Stimulated activated naive B cell treated with anti-CD40 and anti-IgM and Interleukin-4, amounts not matched to agents 10 μg/mL and 1 μg/mL and 100 μg/mL, for 72 hours (primary cell): ENCODE measurements at regions not wholly inside any gene's neighbourhood (a gene's known extent, or its start where the extent isn't known, plus 50 kb on each side); places are given as distances from the start of the nearest gene placed in this dataset.

Experiments
- ATAC-seq, 2 donors: fragments of 150-1000 bp; cut with Tn5 transposase; replicated peaks; 2 replicates each; pipeline ENCODE4 v1.10.0; 2021; ENCODE audit warnings: moderate library complexity in 1 of 2
- DNase-seq: peaks from one replicate; pipeline ENCODE4 v3.0.0; 2021
- H3K27ac Mint-ChIP-seq: one replicate; pipeline ENCODE4 v1.8.0; 2022; ENCODE audit warnings: mild to moderate bottlenecking, mixed read lengths
- H3K27me3 Mint-ChIP-seq, 2 donors: one replicate each; pipeline ENCODE4 v1.8.0; 2022; ENCODE audit warnings: mixed read lengths in 2 of 2
- H3K36me3 Mint-ChIP-seq, 2 donors: one replicate each; pipeline ENCODE4 v1.8.0; 2022; ENCODE audit warnings: mixed read lengths in 2 of 2, mild to moderate bottlenecking in 1 of 2
- H3K4me1 Mint-ChIP-seq, 2 donors: one replicate each; pipeline ENCODE4 v1.8.0; 2022; ENCODE audit warnings: mixed read lengths in 2 of 2, mild to moderate bottlenecking in 1 of 2
- H3K4me3 Mint-ChIP-seq, 2 donors: one replicate each; pipeline ENCODE4 v1.8.0; 2022; ENCODE audit warnings: mild to moderate bottlenecking in 2 of 2, mixed read lengths in 2 of 2, moderate library complexity in 1 of 2
- H3K9me3 Mint-ChIP-seq, 2 donors: one replicate each; pipeline ENCODE4 v1.8.0; 2022; ENCODE audit warnings: mixed read lengths in 2 of 2, mild to moderate bottlenecking in 1 of 2

DNA sequence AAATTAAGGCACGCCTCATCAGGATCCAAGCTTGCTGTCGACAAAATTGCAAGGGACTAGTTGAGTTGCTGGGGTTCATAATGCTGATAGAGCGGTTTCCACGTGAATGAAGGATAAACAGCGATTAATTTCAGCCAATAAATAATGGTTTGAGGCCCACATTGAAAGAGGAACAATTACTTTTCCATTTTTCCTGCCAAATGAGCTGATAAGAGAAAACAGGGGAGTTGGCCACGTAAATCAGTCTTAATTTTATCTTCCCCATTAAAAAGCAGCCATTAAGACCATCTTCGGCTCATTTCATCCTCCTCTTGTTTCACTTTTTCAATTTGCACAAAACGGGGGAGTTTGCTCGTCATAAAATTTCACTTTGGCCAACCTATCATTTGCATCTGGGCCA is 235.5 kb upstream of the RRP15 start:
- DNase-seq = no peak

DNA sequence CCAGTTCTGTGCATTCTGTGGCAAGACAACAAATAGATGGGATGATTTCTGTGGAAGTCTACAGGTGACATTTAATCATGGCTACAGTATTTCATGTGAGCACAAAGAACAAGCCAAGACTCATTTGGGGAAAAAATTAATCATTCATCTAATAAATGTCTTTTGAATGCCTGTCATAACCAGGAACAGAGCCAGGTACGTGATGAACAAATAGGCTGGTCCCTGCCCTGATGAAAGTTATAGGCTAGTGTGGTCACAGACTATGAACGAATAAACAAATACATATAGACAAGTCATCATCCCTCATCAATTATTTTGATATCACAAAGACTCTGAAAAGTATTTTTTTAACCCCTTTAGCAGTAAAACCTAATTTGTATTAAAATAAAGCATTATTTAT is 226.4 kb upstream of the RRP15 start:
- DNase-seq (no peak), ATAC-seq (no peak)
- no peaks in the 10 kb centered on the region for H3K4me1 Mint-ChIP-seq
- H3K9me3 Mint-ChIP-seq = no peaks in the 10 kb centered on the region
- no peak overlapping the region for H3K27ac Mint-ChIP-seq
- H3K27me3 Mint-ChIP-seq = no peaks in the 10 kb centered on the region
- H3K4me3 Mint-ChIP-seq = no peak overlapping the region
- H3K36me3 Mint-ChIP-seq = no peaks in the 10 kb centered on the region

More for the DNA sequence above, 235.5 kb upstream of the RRP15 start:
- Mint-ChIP-seq H3K27me3 (no peaks in the 10 kb centered on the region), H3K9me3 (peaks cover 0 to 2% of the 10 kb centered on the region in 2 donors), H3K4me3 (no peak overlapping the region), H3K4me1 (no peaks in the 10 kb centered on the region), H3K36me3 (no peaks in the 10 kb centered on the region), H3K27ac (no peak overlapping the region)
- ATAC-seq = no peak

DNA sequence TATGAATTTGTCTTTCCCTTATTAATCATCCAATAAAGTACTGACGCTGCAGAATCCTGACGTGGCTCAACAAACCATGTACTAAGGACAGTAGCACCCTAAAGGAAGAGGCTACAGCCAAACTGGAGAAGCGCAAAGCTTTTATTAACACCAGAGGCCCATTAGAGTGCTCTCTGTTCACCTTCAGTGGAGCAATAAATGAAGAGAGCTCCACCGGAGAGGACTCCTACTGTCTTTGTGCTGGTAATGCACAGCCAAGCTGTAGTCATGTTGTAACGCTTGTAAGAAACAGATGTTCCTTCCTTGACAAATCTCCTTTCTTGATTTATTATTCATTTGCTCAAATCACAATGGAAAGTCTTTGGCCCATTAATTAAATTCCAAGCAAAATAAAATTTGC is 220.7 kb upstream of the RRP15 start:
- ATAC-seq = no peak
- DNase-seq = no peak
- no peak overlapping the region for H3K4me3 Mint-ChIP-seq
- no peaks in the 10 kb centered on the region for H3K4me1 Mint-ChIP-seq
- no peaks in the 10 kb centered on the region for H3K36me3 Mint-ChIP-seq
- H3K27me3 Mint-ChIP-seq = no peaks in the 10 kb centered on the region
- no peaks in the 10 kb centered on the region for H3K9me3 Mint-ChIP-seq
- no peak overlapping the region for H3K27ac Mint-ChIP-seq

DNA sequence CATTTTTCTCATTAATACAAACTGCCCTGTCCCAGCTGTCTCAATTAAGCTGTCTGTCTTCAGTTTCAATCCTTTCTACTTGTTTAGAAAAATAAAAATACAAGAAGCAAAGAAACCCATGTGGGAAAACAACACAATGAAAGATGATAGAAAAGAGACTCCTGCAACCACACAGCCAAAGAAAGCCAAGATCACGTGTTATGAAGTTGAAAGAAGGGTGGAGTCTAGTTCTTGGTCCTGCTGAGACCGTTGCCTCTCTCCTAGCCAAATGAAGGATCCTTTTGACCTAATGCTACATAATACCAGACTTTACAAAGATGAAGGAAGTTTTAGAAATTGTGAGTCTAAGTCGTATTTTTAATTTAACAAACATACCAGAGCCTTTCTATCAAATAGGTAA is 218.8 kb upstream of the RRP15 start:
- H3K27me3 Mint-ChIP-seq = no peaks in the 10 kb centered on the region
- DNase-seq = no peak
- H3K4me3 Mint-ChIP-seq = no peak overlapping the region
- no peaks in the 10 kb centered on the region for H3K36me3 Mint-ChIP-seq
- H3K9me3 Mint-ChIP-seq = no peaks in the 10 kb centered on the region
- no peak for ATAC-seq
- H3K27ac Mint-ChIP-seq = no peak overlapping the region
- H3K4me1 Mint-ChIP-seq = no peaks in the 10 kb centered on the region

DNA sequence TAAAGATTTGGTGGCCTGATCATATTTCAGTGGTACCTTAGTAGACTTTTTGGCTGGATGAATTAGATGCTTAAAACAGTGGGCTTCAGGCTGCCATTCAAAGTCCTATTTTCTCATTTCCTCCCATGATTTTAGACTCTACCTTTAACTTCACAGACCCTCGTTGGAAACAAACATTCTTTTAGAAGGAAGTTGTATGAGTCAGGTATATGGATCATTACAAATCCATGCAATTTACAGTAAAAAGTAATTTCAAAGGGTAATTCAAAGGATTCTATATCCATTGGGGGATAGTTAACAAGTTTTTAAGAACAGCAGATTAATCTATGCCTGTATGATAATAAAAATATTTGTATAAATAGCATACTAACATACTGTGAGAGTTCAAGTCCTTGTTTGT is 216.9 kb upstream of the RRP15 start:
- Mint-ChIP-seq H3K36me3 (no peaks in the 10 kb centered on the region), H3K27me3 (no peaks in the 10 kb centered on the region), H3K4me1 (no peaks in the 10 kb centered on the region), H3K4me3 (no peak overlapping the region), H3K9me3 (no peaks in the 10 kb centered on the region), H3K27ac (no peak overlapping the region)
- ATAC-seq (no peak), DNase-seq (no peak)

DNA sequence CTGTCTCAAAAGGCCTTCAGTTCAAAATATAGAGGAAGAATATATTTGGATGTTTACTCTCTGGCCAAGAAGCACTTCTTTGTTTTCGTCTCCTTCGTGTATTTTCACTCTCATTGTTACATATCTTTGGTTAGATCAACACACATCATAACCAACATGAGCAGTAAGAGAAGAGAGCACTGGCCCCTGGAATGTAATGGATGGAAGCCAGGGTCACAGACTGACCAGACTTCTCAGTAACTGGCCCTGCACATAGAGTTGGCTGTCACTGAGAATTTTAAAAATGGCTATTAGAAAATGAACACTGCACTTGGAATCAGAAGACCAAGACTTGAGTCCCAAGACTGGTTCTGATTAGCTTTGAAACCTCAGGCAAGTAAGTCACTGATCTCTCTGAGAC is 215.9 kb upstream of the RRP15 start:
- Mint-ChIP-seq H3K4me1 (no peaks in the 10 kb centered on the region), H3K27me3 (no peaks in the 10 kb centered on the region), H3K27ac (no peak overlapping the region), H3K9me3 (peaks cover 0 to 1% of the 10 kb centered on the region in 2 donors), H3K36me3 (no peaks in the 10 kb centered on the region), H3K4me3 (no peak overlapping the region)
- DNase-seq (no peak), ATAC-seq (no peak)

DNA sequence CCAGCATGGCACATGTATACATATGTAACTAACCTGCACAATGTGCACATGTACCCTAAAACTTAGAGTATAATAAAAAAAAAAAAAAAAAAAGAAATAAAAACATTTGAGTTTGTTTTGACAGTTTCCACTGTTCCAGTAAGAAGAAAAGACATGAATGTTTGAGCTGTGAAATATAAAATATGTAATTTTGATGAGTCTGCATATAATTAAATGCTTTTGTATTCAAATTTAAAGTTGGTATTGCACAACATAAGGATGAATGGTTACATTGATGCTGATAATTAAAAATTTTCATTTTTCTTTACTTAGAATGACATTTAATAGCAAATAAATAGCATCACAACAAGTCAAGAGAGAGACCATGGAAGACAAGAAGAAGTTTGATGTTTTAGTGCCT is 212.0 kb upstream of the RRP15 start:
- ATAC-seq (no peak), DNase-seq (no peak)
- Mint-ChIP-seq H3K27me3 (no peaks in the 10 kb centered on the region), H3K4me3 (no peak overlapping the region), H3K4me1 (no peaks in the 10 kb centered on the region), H3K27ac (no peak overlapping the region), H3K36me3 (no peaks in the 10 kb centered on the region), H3K9me3 (peaks cover 6% of the 10 kb centered on the region in 2 donors)

DNA sequence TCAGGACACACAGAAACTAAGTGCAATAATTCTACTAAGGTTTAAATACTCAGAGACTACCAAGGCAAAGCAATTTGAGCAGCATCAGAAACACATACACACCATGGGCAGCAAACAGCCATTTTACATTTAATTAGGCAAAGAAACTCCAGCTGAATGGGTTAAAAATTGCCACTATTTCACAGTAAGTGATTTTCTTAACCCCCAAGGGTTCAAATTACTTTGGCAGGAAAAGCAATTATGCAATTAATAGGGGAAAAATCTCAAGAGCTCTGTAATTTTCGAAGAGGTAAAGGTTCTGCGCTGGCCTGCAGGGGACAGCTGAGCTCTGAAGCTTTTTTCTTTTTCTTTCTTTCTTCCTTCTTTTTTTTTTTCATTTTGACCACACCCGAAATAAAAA is 206.2 kb upstream of the RRP15 start:
- Mint-ChIP-seq H3K27me3 (no peaks in the 10 kb centered on the region), H3K4me3 (no peak overlapping the region), H3K9me3 (peaks cover 6 to 9% of the 10 kb centered on the region in 2 donors), H3K36me3 (no peaks in the 10 kb centered on the region), H3K4me1 (no peaks in the 10 kb centered on the region), H3K27ac (no peak overlapping the region)
- ATAC-seq (no peak), DNase-seq (no peak)

DNA sequence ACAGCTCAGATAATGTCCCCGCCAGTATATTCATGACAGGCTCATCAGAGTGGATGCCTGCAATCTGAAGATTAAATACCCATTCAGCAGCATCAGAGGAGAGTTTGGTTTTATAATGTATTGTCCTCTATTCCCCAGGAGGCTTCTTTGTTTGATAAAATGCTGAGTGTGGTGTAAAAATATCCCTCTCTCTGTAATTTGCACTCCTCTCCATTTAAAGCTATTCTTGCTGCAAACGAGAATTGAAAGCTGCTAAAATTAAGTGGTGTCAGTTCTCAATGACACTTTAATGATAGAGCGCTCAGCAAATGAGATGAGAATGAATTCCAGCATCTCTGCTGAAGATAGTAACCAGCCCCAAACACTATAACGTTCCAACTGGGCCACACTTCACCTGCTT is 205.7 kb upstream of the RRP15 start:
- H3K27me3 Mint-ChIP-seq = no peaks in the 10 kb centered on the region
- H3K27ac Mint-ChIP-seq = no peak overlapping the region
- ATAC-seq (no peak), DNase-seq (no peak)
- peaks cover 6 to 7% of the 10 kb centered on the region in 2 donors for H3K9me3 Mint-ChIP-seq
- no peaks in the 10 kb centered on the region for H3K4me1 Mint-ChIP-seq
- H3K36me3 Mint-ChIP-seq = no peaks in the 10 kb centered on the region
- no peak overlapping the region for H3K4me3 Mint-ChIP-seq

DNA sequence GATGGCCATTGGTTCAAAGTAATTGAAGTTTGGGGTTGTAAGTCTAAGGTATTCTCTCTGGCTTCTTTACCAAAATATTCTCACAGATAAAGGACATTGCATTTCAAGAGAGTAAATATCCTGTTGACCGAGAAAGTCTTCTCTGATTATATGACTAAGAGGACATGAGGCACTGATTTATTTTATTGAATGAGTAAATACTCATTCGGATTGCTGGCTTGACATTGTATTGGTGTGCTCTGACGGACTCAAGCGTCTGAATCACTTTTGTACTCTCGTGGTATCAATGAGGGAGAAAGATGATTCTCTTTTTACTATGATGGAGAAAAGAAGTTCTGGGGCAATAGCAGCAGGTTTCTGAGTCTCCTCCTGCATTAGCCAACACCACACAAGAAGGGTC is 205.3 kb upstream of the RRP15 start:
- H3K27me3 Mint-ChIP-seq = no peaks in the 10 kb centered on the region
- H3K9me3 Mint-ChIP-seq = peaks cover 6 to 7% of the 10 kb centered on the region in 2 donors
- no peak for DNase-seq
- no peak overlapping the region for H3K4me3 Mint-ChIP-seq
- no peaks in the 10 kb centered on the region for H3K36me3 Mint-ChIP-seq
- H3K27ac Mint-ChIP-seq = no peak overlapping the region
- no peak for ATAC-seq
- H3K4me1 Mint-ChIP-seq = no peaks in the 10 kb centered on the region

DNA sequence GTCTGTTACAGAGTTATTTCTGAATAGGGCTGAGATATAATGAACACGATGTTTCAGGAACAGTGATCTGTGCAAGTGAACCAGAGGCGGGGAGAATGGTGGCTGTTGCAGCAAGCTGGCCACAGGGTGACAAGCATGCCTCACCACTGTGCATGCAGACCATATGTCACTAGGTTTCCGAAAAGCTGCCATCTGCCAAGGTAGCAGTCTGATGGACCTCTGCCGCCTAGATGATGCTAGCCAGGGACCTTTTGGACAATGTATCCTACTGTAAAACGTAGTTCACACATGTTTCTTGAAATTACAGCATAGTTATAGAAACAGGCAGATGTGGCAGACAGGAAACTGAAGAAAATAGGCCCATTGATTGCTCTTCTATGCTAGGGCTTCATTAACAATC is 204.2 kb upstream of the RRP15 start:
- ATAC-seq = no peak
- no peak overlapping the region for H3K27ac Mint-ChIP-seq
- H3K4me1 Mint-ChIP-seq = no peaks in the 10 kb centered on the region

DNA sequence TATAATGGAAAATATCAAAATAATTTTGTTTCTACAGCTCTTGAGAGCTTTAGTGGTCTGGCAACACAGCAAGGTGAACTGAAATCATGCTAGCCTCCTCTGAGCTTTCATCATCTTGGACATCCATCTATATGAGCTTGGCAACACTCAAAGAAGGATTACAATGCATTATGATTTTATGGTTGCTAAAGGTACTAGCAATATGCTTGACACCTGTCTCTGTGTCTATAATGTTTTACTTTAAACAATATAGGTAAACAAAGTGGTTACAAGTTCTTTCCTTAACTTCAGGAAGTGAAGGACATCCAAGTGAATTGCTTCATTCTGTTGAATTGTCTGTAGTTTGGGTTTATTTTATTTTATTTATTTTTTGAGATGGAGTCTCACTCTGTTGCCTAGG is 203.7 kb upstream of the RRP15 start:
- H3K9me3 Mint-ChIP-seq = peaks cover 2 to 5% of the 10 kb centered on the region in 2 donors
- H3K27ac Mint-ChIP-seq = no peak overlapping the region
- DNase-seq = no peak
- H3K4me3 Mint-ChIP-seq = no peak overlapping the region
- no peak for ATAC-seq
- no peaks in the 10 kb centered on the region for H3K4me1 Mint-ChIP-seq
- no peaks in the 10 kb centered on the region for H3K36me3 Mint-ChIP-seq
- no peaks in the 10 kb centered on the region for H3K27me3 Mint-ChIP-seq

More for the DNA sequence above, 204.2 kb upstream of the RRP15 start:
- Mint-ChIP-seq H3K4me3 (no peak overlapping the region), H3K27me3 (no peaks in the 10 kb centered on the region), H3K9me3 (peaks cover 3 to 5% of the 10 kb centered on the region in 2 donors), H3K36me3 (no peaks in the 10 kb centered on the region)
- DNase-seq = no peak

DNA sequence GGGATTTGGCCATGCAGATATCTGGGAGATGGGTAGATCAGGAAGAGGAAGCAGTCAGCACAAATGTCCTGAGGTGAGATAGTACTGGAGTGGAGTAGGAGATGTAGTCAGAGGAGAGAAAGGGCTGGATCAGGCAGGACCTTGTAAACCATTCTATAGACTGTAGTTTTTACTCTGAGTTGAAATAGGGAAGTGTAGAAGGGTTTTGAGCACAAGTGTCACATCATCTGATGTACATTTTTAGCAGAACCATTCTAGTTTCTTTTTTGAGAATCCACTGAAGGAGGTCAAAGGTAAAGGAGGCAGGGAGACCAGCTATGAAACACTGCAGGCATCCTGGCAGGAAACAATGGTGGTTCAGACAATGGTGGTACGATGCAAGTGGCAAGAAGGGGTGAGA is 194.6 kb upstream of the RRP15 start:
- DNase-seq (no peak), ATAC-seq (no peak)
- Mint-ChIP-seq H3K9me3 (peaks cover 0 to 2% of the 10 kb centered on the region in 2 donors), H3K36me3 (no peaks in the 10 kb centered on the region), H3K27ac (no peak overlapping the region), H3K27me3 (no peaks in the 10 kb centered on the region), H3K4me3 (no peak overlapping the region), H3K4me1 (no peaks in the 10 kb centered on the region)

DNA sequence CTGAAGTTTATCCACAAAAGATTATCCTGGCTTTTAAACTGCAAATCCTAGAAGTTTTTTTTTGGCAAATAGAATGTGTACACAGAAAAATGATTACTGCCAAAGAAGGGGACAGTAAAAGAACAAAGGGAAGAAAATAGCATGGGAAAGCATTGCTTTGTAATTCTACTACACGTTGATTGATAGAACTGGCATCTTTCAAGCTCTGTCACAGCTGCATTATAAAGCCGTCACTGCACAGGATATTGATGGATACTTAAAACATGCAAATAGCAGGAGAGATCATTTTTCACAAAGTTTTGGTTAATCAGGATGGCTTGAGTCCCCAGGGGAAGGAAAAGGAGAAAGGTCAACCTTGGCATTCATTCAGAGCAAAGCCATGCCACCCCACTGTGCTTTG is 183.7 kb upstream of the RRP15 start:
- H3K4me3 Mint-ChIP-seq = no peak overlapping the region
- no peaks in the 10 kb centered on the region for H3K36me3 Mint-ChIP-seq
- no peak for ATAC-seq
- no peaks in the 10 kb centered on the region for H3K4me1 Mint-ChIP-seq
- H3K27me3 Mint-ChIP-seq = no peaks in the 10 kb centered on the region
- no peak overlapping the region for H3K27ac Mint-ChIP-seq
- peaks cover 11 to 21% of the 10 kb centered on the region in 2 donors for H3K9me3 Mint-ChIP-seq
- DNase-seq = no peak

DNA sequence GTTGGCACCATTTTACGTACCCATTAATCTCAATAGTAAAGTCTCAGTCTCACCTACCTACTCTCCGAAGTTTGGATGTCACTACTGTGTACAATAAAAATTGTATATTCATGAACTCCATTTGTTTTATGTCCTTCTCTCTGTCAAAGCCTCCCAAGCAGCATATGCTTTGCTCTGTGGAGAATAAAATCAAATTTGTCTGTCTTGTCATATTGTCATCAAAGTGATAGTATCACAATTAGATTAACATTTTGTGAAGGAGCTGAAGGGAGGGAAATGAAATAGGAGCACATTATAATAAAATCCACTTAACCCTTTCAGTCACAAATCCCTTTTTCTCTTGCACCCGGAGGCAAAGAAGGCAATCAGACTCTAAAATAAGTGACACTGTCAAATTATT is 177.1 kb upstream of the RRP15 start:
- H3K9me3 Mint-ChIP-seq = peaks cover 8 to 9% of the 10 kb centered on the region in 2 donors
- no peaks in the 10 kb centered on the region for H3K27me3 Mint-ChIP-seq
- no peaks in the 10 kb centered on the region for H3K36me3 Mint-ChIP-seq
- H3K27ac Mint-ChIP-seq = no peak overlapping the region
- no peak for ATAC-seq
- no peaks in the 10 kb centered on the region for H3K4me1 Mint-ChIP-seq
- no peak overlapping the region for H3K4me3 Mint-ChIP-seq
- no peak for DNase-seq

DNA sequence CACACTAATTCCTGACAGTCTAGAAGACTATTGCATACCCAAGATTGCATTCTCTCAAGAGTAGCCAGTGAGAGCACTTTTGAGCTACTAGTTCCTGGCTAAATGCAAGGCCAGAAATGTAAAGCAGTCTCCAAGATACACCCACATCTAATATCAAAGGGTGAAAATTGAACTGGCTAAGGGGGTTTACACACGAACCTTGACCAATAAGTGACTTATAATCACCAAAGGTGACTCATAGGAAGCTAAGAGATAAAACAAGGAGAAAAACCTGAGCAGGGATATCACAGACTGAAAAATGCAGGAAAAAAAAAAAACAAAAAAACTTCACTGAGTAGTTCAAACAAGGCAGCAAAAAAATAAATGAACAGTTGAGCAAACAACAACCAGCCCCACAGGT is 172.2 kb upstream of the RRP15 start:
- DNase-seq (no peak), ATAC-seq (no peak)
- Mint-ChIP-seq H3K27ac (no peak overlapping the region), H3K27me3 (no peaks in the 10 kb centered on the region), H3K4me1 (no peaks in the 10 kb centered on the region), H3K4me3 (no peak overlapping the region), H3K9me3 (peaks cover 10 to 15% of the 10 kb centered on the region in 2 donors), H3K36me3 (no peaks in the 10 kb centered on the region)
